ENCODE measurements at regions not wholly inside any gene's neighbourhood (a gene's known extent, or its start where the extent isn't known, plus 50 kb on each side); places are given as distances from the start of the nearest gene placed in this dataset.

DNA sequence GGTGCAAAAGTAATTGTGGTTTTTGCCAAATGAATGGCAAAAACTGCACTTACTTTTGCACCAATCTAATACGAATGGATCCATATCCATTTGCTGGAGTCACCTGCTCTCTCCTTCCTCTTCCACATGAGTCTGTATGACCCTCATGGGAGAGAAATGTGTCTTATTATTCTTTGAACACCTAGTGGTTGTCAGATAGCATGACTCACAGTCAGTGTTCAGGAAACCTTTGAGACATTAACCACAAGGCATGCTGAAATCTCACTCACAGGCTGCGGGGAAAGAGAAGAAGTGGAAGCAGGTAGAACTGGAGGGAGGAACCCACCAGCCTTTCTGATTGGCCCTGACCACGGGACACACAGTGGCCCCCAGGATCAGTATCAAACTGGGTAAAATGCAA lies 222.8 kb upstream of the KLF4 start:
- H3K9me3 Mint-ChIP-seq: peaks cover 4 to 7% of the 10 kb centered on the region in 2 donors
- no peak overlapping the region for H3K4me3 Mint-ChIP-seq
- H3K27me3 Mint-ChIP-seq: peaks cover 24 to 28% of the 10 kb centered on the region in 2 donors
- no peak overlapping the region for H3K27ac Mint-ChIP-seq
- no peaks in the 10 kb centered on the region for H3K36me3 Mint-ChIP-seq
- no peak for DNase-seq
- peaks cover 4 to 8% of the 10 kb centered on the region in 2 donors for H3K4me1 Mint-ChIP-seq
- peak; percentile 64 to 68 for ATAC-seq (replicated peaks)

DNA sequence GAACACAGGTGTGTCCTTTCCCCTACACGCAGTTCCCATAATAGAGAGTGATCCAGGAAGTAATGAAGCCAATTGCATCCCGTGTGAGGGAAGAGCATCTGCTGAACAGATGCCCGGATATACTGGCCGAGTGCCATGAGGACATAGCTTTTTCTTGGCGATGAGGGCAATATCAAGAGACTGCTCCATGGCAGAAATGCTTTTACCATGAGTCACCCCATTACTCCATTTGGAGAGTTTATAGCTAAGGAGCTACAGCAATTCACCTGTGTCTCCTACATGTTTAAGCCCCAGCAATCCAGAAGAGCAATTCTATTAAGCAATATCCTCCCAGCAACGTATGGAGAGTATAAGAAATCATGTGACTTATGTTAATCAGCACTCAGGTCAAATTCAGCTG lies 222.0 kb upstream of the KLF4 start:
- Mint-ChIP-seq H3K4me3 (no peak overlapping the region), H3K27ac (no peak overlapping the region), H3K27me3 (peaks cover 24 to 28% of the 10 kb centered on the region in 2 donors), H3K4me1 (peaks cover 4 to 8% of the 10 kb centered on the region in 2 donors), H3K9me3 (peaks cover 4 to 9% of the 10 kb centered on the region in 2 donors), H3K36me3 (no peaks in the 10 kb centered on the region)
- ATAC-seq (replicated peaks): no peak
- DNase-seq: no peak

DNA sequence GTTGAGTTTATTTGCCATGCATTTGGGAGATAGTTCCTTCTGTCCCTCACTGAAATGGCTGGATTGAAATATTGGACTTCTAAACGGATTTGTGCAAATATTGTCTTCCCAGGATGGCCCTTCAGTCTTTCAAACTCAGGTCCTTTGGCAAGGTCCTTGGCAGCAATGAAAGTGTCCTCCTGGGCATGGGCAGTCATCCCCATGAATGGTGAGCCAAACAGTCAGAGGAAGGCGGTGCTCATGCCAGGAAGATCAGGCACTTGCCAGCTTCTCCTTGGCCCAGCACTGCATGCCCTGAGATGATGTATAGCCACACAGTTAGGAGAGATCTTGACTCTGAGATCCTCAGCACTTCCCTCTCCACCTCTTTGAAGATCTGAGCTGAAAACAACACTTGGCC lies 221.4 kb upstream of the KLF4 start:
- Mint-ChIP-seq H3K9me3 (peaks cover 4 to 6% of the 10 kb centered on the region in 2 donors), H3K36me3 (no peaks in the 10 kb centered on the region), H3K27ac (no peak overlapping the region), H3K27me3 (peaks cover 24 to 28% of the 10 kb centered on the region in 2 donors), H3K4me1 (peaks cover 4 to 8% of the 10 kb centered on the region in 2 donors), H3K4me3 (no peak overlapping the region)
- DNase-seq (no peak), ATAC-seq (replicated peaks) (no peak)

DNA sequence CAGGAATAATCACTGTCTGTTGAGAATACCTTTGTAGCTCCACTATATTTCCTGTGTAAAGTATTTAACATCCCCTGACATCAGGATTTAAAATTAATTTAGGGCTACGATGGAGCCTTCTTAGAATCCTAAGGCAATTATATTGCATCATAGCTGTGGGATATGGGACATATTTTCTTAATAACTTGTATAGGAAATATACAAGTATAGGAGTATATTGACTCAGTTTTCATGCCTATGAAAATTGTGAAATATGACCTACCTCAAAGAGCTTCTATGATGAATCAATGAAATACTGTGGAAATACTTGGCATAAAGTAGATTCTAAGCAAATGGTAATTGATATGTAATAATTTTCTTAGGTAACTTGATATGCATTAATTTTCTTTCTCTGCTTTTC lies 221.0 kb upstream of the KLF4 start:
- H3K36me3 Mint-ChIP-seq: no peaks in the 10 kb centered on the region
- no peak overlapping the region for H3K4me3 Mint-ChIP-seq
- ATAC-seq (replicated peaks) (no peak), DNase-seq (no peak)
- no peak overlapping the region for H3K27ac Mint-ChIP-seq
- peaks cover 24 to 28% of the 10 kb centered on the region in 2 donors for H3K27me3 Mint-ChIP-seq
- H3K9me3 Mint-ChIP-seq: peaks cover 4 to 6% of the 10 kb centered on the region in 2 donors
- H3K4me1 Mint-ChIP-seq: peaks cover 4 to 8% of the 10 kb centered on the region in 2 donors

DNA sequence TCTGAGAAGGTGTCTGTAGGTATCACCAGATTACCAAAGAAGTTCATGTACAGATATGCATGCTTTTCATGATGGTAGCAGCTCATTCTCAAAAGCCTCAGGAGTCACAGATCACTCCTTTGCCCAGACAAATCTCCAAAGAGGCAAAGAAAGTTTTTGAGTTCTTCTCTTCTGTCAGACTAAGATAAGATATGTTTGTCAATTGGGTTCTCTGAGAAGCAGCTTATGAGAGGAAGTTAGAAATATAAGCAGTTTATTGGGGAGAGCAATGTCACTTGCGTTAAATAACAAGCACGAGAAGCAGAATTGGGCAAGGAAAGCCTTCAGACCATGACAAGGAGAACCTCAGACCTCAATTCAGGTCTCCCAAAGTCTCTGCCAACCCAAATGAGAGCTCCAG lies 219.2 kb upstream of the KLF4 start:
- DNase-seq (no peak), ATAC-seq (replicated peaks) (no peak)
- Mint-ChIP-seq H3K9me3 (peaks cover 4 to 6% of the 10 kb centered on the region in 2 donors), H3K4me3 (no peak overlapping the region), H3K27ac (no peak overlapping the region), H3K36me3 (no peaks in the 10 kb centered on the region), H3K27me3 (peaks cover 24 to 28% of the 10 kb centered on the region in 2 donors), H3K4me1 (peaks cover 4 to 8% of the 10 kb centered on the region in 2 donors)

DNA sequence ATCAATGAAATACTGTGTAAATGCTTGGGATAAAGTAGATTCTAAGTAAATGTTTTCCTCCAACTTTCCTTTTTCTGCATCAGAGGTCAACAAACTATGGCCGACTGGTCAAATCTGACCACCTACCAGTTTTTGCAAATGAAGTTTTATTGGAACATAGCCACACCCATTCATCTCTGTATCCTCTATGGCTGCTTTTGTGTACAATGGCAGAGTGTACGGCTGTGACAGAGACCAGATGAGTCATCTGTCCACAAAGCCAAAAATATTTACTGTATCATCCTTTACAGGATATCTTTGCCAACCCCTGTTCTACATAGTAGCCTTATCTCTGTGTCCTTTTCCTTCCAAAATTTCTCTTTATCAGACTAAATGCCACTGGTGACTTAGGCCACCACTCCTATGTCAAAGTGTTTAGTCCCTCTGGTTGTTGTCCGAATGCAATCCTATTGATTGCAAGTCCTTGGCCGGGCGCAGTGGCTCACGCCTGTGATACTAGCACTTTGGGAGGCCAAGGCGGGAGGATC lies 218.4 kb upstream of the KLF4 start:
- Mint-ChIP-seq H3K27me3 (peaks cover 19 to 22% of the 10 kb centered on the region in 2 donors), H3K9me3 (peaks cover 3% of the 10 kb centered on the region in 2 donors), H3K36me3 (no peaks in the 10 kb centered on the region), H3K27ac (no peak overlapping the region), H3K4me1 (peaks cover 4 to 8% of the 10 kb centered on the region in 2 donors), H3K4me3 (no peak overlapping the region)
- DNase-seq: no peak
- ATAC-seq (replicated peaks): no peak

DNA sequence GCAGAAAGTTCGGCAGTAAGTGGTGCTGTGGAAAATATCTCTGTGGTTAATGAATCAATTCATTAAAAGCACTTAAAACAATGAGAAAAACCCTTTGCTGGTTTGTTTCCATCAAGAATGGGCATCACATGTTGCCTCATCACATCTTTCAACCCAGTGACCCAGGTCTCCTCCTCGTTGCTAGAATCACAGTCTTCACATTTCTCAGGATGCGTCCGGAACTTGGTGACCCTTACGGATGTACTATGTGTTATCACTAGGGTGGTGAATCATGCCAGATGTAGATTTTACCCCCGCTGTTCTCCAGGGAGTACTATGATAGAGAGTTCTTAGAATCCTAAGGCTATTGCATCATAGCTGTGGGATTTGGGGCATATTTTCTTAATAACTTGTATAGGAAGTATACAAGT lies 217.9 kb upstream of the KLF4 start:
- ATAC-seq (replicated peaks): no peak
- H3K4me1 Mint-ChIP-seq: peaks cover 1 to 5% of the 10 kb centered on the region in 2 donors

DNA sequence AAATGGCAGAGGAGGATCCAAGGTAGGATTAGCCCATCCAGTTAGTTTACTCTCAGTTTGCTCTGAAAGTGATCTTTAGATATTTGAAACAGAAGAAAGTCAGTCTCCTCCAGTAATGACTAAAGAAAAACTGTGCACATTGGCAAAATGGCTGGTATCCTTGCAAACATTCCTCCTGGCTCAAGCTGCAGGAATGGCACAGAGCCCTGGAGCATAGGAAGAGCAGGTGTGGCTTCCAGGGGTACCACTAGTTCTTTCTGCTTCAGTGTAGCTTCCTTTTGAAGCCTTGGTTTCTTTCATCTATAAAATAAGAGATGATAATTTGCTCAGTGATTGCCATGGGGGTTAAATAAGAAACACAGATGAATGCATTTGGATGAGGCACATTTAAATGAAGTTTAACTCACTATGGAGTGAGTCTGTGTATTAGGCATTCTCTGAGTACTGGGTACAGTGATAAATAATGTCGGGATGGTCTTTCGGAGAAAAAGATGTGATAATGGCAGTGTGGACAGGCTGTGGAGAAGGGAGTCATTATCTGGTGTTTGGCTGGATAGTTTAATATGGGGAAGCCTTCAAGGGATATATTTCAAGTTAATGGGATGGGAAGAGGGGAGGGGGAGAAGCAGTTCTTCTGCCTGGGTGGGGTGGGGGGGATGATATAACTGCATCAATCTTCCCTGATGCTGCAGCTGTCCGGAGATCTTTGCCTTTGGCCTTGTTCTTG lies 217.3 kb upstream of the KLF4 start:
- H3K27me3 Mint-ChIP-seq: peaks cover 9 to 11% of the 10 kb centered on the region in 2 donors
- H3K27ac Mint-ChIP-seq: no peak overlapping the region
- no peaks in the 10 kb centered on the region for H3K36me3 Mint-ChIP-seq
- H3K4me1 Mint-ChIP-seq: no peaks in the 10 kb centered on the region
- no peak for ATAC-seq (replicated peaks)
- no peak for DNase-seq
- peaks cover 3 to 7% of the 10 kb centered on the region in 2 donors for H3K9me3 Mint-ChIP-seq
- no peak overlapping the region for H3K4me3 Mint-ChIP-seq

More for the DNA sequence above, 217.9 kb upstream of the KLF4 start:
- no peak for DNase-seq
- Mint-ChIP-seq H3K36me3 (no peaks in the 10 kb centered on the region), H3K27ac (no peak overlapping the region), H3K4me3 (no peak overlapping the region), H3K9me3 (peaks cover 3% of the 10 kb centered on the region in 2 donors), H3K27me3 (peaks cover 15 to 17% of the 10 kb centered on the region in 2 donors)

DNA sequence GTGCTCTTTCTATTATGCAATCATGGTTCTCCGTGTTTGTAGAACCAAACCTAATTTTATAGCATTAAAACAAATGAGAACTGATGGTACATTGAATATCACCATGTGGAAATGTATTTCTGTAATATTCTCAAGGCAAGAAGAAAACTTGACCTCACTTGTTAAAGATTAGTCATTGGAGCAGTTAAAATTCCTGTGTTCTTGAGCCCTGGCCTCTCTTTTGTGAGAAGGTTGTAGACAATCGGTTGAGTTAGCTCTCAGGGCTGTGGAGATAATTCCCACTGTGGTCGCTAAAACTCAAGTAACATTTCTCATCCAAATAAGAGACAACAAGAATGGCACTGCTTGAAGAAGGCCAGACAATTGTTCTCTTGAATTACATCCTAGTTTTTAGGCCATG lies 216.0 kb upstream of the KLF4 start:
- Mint-ChIP-seq H3K36me3 (no peaks in the 10 kb centered on the region), H3K4me1 (peaks cover 6 to 8% of the 10 kb centered on the region in 2 donors), H3K27ac (no peak overlapping the region), H3K27me3 (peaks cover 5 to 8% of the 10 kb centered on the region in 2 donors), H3K9me3 (peaks cover 1 to 7% of the 10 kb centered on the region in 2 donors), H3K4me3 (no peak overlapping the region)
- ATAC-seq (replicated peaks) (no peak), DNase-seq (no peak)

DNA sequence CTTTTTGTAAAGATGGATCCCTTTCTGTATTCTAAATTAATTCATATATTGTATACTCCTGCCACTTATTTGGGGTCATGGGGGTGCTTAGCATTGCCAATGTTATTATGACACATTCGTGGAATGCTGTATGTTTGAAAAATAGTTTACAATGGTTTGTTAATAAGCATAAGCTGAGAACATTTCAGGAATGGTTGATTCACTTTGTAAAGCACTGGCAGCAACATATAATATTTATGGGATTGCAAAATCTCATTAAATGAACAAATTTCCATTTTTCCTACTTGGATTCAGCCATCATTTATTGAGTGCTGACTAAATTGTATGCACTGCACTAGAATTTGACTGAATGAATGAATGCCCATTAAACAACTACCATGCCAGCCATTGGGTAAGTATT lies 215.2 kb upstream of the KLF4 start:
- Mint-ChIP-seq H3K9me3 (peaks cover 1 to 7% of the 10 kb centered on the region in 2 donors), H3K4me1 (peaks cover 8 to 10% of the 10 kb centered on the region in 2 donors), H3K36me3 (no peaks in the 10 kb centered on the region), H3K4me3 (no peak overlapping the region), H3K27me3 (peaks cover 5 to 10% of the 10 kb centered on the region in 2 donors), H3K27ac (no peak overlapping the region)
- ATAC-seq (replicated peaks) (no peak), DNase-seq (no peak)

DNA sequence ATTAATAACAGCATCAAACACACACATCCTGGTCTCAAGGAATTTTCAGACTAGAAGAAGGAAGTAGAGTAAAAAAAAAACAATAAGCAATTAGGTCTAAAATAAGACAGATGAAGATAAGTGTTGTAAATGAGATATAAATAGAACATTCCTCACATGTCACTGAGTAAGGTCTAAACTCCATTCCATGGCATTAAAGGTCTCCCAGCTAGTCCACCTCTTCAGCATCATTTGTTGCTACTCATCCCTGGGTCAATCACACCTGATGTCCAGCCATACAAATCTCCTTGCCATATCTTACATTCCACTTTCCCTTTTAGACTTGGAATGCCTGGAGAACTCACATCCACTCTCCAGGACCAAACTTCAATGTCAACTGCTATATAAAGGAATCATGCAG lies 214.1 kb upstream of the KLF4 start:
- peaks cover 5 to 10% of the 10 kb centered on the region in 2 donors for H3K27me3 Mint-ChIP-seq
- H3K9me3 Mint-ChIP-seq: peaks cover 1 to 7% of the 10 kb centered on the region in 2 donors
- DNase-seq (no peak), ATAC-seq (replicated peaks) (no peak)
- no peak overlapping the region for H3K4me3 Mint-ChIP-seq
- H3K27ac Mint-ChIP-seq: no peak overlapping the region
- no peaks in the 10 kb centered on the region for H3K36me3 Mint-ChIP-seq
- H3K4me1 Mint-ChIP-seq: peaks cover 8 to 10% of the 10 kb centered on the region in 2 donors

DNA sequence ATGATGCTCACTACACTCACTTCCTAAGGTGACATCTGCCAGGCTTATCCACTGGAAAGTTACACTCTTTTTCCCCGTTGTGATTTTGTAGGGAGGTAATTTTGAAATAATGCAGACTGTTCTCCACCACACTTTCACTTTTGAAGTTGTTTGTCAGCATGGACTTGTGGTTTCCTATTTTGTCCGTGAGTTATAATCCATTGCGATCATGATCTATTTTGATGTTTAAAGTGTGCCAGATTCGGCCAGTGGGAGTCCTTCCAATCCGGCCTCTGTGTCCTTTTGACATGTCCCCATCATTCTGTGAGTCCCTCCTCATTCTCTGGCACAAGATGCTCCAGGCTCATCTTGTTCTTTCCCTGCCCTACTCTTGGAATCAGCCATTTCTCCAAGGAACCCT lies 211.3 kb upstream of the KLF4 start:
- Mint-ChIP-seq H3K4me3 (no peak overlapping the region), H3K27ac (no peak overlapping the region), H3K36me3 (no peaks in the 10 kb centered on the region), H3K27me3 (peaks cover 5 to 10% of the 10 kb centered on the region in 2 donors), H3K4me1 (peaks cover 8 to 10% of the 10 kb centered on the region in 2 donors), H3K9me3 (peaks cover 0 to 7% of the 10 kb centered on the region in 2 donors)
- DNase-seq (no peak), ATAC-seq (replicated peaks) (no peak)

DNA sequence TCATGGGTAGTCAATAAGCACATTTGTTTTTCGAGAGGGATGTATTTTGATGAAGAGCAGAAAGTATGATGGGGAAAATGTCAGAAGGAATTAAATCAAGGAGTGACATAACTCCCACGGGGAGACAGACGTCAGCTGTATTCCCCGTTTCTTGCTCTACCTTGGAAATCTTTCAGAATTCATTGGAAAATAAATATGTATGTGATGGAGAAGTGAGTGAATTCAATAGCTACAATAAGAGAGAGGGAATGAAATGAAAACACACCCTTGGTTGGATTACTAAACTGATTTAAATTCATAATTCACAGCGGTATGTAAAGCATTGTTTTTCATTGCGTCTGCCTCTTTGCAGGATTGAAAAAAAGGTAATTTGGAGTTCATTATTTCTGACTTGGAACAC lies 209.7 kb upstream of the KLF4 start:
- no peak overlapping the region for H3K4me3 Mint-ChIP-seq
- no peaks in the 10 kb centered on the region for H3K36me3 Mint-ChIP-seq
- ATAC-seq (replicated peaks): no peak
- H3K27ac Mint-ChIP-seq: no peak overlapping the region
- no peak for DNase-seq
- H3K9me3 Mint-ChIP-seq: peaks cover 0 to 7% of the 10 kb centered on the region in 2 donors
- peaks cover 10% of the 10 kb centered on the region in 2 donors for H3K4me1 Mint-ChIP-seq
- H3K27me3 Mint-ChIP-seq: peaks cover 5 to 10% of the 10 kb centered on the region in 2 donors

DNA sequence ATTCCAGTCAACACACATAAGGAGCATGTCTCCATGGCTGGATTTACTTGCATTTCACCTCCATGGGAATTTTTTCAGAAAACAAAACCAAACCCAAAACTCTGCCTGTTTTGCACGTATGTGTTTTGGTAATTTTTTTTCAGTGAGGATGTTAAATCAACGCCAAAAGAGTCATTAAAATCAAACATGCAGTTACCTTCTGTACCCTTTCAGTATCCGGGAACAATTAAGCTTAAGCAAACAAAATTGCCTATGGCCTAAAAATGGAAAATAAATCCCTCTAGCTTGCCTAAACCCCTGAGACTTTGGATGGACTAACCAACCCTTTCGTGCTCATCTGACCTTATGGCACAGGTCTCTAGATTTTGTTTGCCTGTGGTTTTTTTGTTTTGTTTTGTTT lies 209.2 kb upstream of the KLF4 start:
- Mint-ChIP-seq H3K27ac (no peak overlapping the region), H3K4me3 (no peak overlapping the region), H3K9me3 (peaks cover 0 to 7% of the 10 kb centered on the region in 2 donors), H3K27me3 (peaks cover 5 to 10% of the 10 kb centered on the region in 2 donors), H3K4me1 (peaks cover 10% of the 10 kb centered on the region in 2 donors), H3K36me3 (no peaks in the 10 kb centered on the region)
- DNase-seq (no peak), ATAC-seq (replicated peaks) (no peak)

DNA sequence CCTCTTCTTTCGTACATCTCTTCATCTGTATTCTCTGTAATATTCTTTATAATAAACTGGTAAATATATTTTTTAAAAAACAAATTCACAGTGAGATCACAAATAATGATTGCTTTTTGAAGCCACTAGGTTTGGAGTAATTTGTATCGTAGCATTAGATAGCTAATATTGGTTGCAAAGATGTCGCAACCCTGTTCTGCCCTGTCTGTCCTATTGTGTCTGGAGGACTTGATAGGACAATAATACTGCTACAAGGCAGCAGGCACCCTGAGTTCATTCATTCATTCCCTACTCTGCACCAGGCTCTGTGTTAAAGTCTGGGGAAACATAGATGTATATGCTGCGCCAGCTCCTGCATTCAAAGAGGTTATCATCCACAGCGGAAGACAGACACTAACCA lies 206.7 kb upstream of the KLF4 start:
- H3K27me3 Mint-ChIP-seq: peaks cover 5 to 10% of the 10 kb centered on the region in 2 donors
- ATAC-seq (replicated peaks) (no peak), DNase-seq (no peak)
- peaks cover 10% of the 10 kb centered on the region in 2 donors for H3K4me1 Mint-ChIP-seq
- no peaks in the 10 kb centered on the region for H3K36me3 Mint-ChIP-seq
- no peak overlapping the region for H3K4me3 Mint-ChIP-seq
- H3K27ac Mint-ChIP-seq: no peak overlapping the region
- no peaks in the 10 kb centered on the region for H3K9me3 Mint-ChIP-seq

Data from stimulated activated naive B cell treated with anti-CD40 and anti-IgM and Interleukin-4, amounts not matched to agents 10 μg/mL and 1 μg/mL and 100 μg/mL, for 72 hours (primary cell).